H9 (cell line): ENCODE measurements at regions not wholly inside any gene's neighbourhood (a gene's known extent, or its start where the extent isn't known, plus 50 kb on each side); places are given as distances from the start of the nearest gene placed in this dataset.

Experiments used
- DNase-seq: peaks from one replicate; pipeline ENCODE4 v3.0.0-alpha.2; 2017
- H2AFZ ChIP-seq: one replicate; pipeline ENCODE4 v1.6.1; 2013; ENCODE audit warnings: mild to moderate bottlenecking, low read length, control low read depth, moderate library complexity
- H2AK5ac ChIP-seq: 2 replicates; pipeline ENCODE4 v1.6.1; 2013; ENCODE audit warnings: low read length, control low read depth, mixed read lengths; ENCODE audit not compliant: insufficient read length
- H2BK120ac ChIP-seq: one replicate; pipeline ENCODE4 v1.6.1; 2013; ENCODE audit warnings: low read depth, mild to moderate bottlenecking, low read length, control low read depth, inconsistent platforms; ENCODE audit not compliant: poor library complexity, severe bottlenecking
- H2BK12ac ChIP-seq: 2 replicates; pipeline ENCODE4 v1.6.1; 2013; ENCODE audit warnings: low read length, control low read depth, mixed read lengths, low read depth; ENCODE audit not compliant: insufficient read length
- H2BK15ac ChIP-seq: 2 replicates; pipeline ENCODE4 v1.6.1; 2013; ENCODE audit warnings: low read depth, low read length, control low read depth
- H2BK20ac ChIP-seq: one replicate; pipeline ENCODE4 v1.6.1; 2013; ENCODE audit warnings: low read depth, mild to moderate bottlenecking, low read length, control low read depth, inconsistent platforms; ENCODE audit not compliant: poor library complexity, severe bottlenecking
- H2BK5ac ChIP-seq: 2 replicates; pipeline ENCODE4 v1.6.1; 2013; ENCODE audit warnings: low read length, control low read depth, mixed read lengths; ENCODE audit not compliant: insufficient read length
- H3K14ac ChIP-seq: 2 replicates; pipeline ENCODE4 v1.6.1; 2013; ENCODE audit warnings: low read length, control low read depth; ENCODE audit not compliant: insufficient read depth
- H3K18ac ChIP-seq: 2 replicates; pipeline ENCODE4 v1.6.1; 2013; ENCODE audit warnings: low read depth, mild to moderate bottlenecking, mixed read lengths, low read length, control low read depth; ENCODE audit not compliant: insufficient read length
- H3K23ac ChIP-seq: 2 replicates; pipeline ENCODE4 v1.6.1; 2013; ENCODE audit warnings: low read length, control low read depth, mixed read lengths, low read depth; ENCODE audit not compliant: insufficient read length
- H3K23me2 ChIP-seq: 2 replicates; pipeline ENCODE4 v1.6.1; 2013; ENCODE audit warnings: low read depth, mild to moderate bottlenecking, mixed read lengths, low read length, control low read depth; ENCODE audit not compliant: insufficient read length, poor library complexity, severe bottlenecking
- H3K27ac ChIP-seq: 2 replicates; pipeline ENCODE4 v1.5.1; 2013; ENCODE audit warnings: low read length, control low read depth, mixed read lengths, low read depth; ENCODE audit not compliant: insufficient read length
- H3K27me3 ChIP-seq: 2 replicates; pipeline ENCODE4 v1.6.1; 2013; ENCODE audit warnings: low read length, control low read depth, inconsistent platforms; ENCODE audit not compliant: insufficient read depth
- H3K4ac ChIP-seq: 2 replicates; pipeline ENCODE4 v1.6.1; 2013; ENCODE audit warnings: low read depth, mild to moderate bottlenecking, control low read depth, inconsistent platforms, low read length, moderate library complexity
- H3K4me1 ChIP-seq: 2 replicates; pipeline ENCODE4 v1.6.1; 2013; ENCODE audit warnings: low read length, control low read depth, inconsistent platforms; ENCODE audit not compliant: insufficient read depth
- H3K4me2 ChIP-seq: 2 replicates; pipeline ENCODE4 v1.6.1; 2013; ENCODE audit warnings: low read length, control low read depth, mixed read lengths; ENCODE audit not compliant: insufficient read length, insufficient read depth
- H3K56ac ChIP-seq: 2 replicates; pipeline ENCODE4 v1.6.1; 2013; ENCODE audit warnings: low read depth, mild to moderate bottlenecking, mixed read lengths, low read length, control low read depth; ENCODE audit not compliant: insufficient read length
- H3K79me1 ChIP-seq: 2 replicates; pipeline ENCODE4 v1.6.1; 2013; ENCODE audit warnings: low read depth, mild to moderate bottlenecking, moderate library complexity, low read length, control low read depth, inconsistent platforms; ENCODE audit not compliant: insufficient read depth, poor library complexity, severe bottlenecking
- H3K79me2 ChIP-seq: 2 replicates; pipeline ENCODE4 v1.6.1; 2013; ENCODE audit warnings: low read length, control low read depth, inconsistent platforms; ENCODE audit not compliant: insufficient read depth
- H3K9ac ChIP-seq: 2 replicates; pipeline ENCODE4 v1.6.1; 2013; ENCODE audit warnings: low read length, control low read depth, mixed read lengths; ENCODE audit not compliant: insufficient read length; ENCODE audit errors: extremely low read depth
- H3K9me3 ChIP-seq: one replicate; pipeline ENCODE4 v1.6.1; 2013; ENCODE audit warnings: low read depth, low read length, inconsistent platforms; ENCODE audit not compliant: control insufficient read depth
- H3T11ph ChIP-seq: one replicate; pipeline ENCODE4 v1.6.1; 2013; ENCODE audit warnings: mild to moderate bottlenecking, low read length, control low read depth, inconsistent platforms
- H4K20me1 ChIP-seq: one replicate; pipeline ENCODE4 v1.6.1; 2013; ENCODE audit not compliant: control insufficient read depth, insufficient read length, insufficient read depth
- H4K5ac ChIP-seq: 2 replicates; pipeline ENCODE4 v1.6.1; 2013; ENCODE audit warnings: low read depth, mild to moderate bottlenecking, mixed read lengths, low read length, control low read depth; ENCODE audit not compliant: insufficient read length
- H4K8ac ChIP-seq: replicated peaks from 2 replicates; pipeline ENCODE4 v1.6.1; 2013; ENCODE audit warnings: low read length, control low read depth, mixed read lengths, low read depth; ENCODE audit not compliant: insufficient read length
- H4K91ac ChIP-seq: 2 replicates; pipeline ENCODE4 v1.6.1; 2013; ENCODE audit warnings: low read depth, mild to moderate bottlenecking, moderate library complexity, mixed read lengths, low read length, control low read depth; ENCODE audit not compliant: insufficient read length
- H3K27ac Mint-ChIP-seq, 3 experiments: 2 replicates in 2 of 3; 3 replicates in 1 of 3; pipeline ENCODE4 v1.8.0; 2020 to 2021; ENCODE audit warnings: mixed read lengths in 3 of 3, mild to moderate bottlenecking in 1 of 3, moderate library complexity in 1 of 3
- H3K27me3 Mint-ChIP-seq: 2 replicates; pipeline ENCODE4 v1.8.0; 2021; ENCODE audit warnings: low read depth, mild to moderate bottlenecking, moderate library complexity, mixed read lengths
- H3K36me3 Mint-ChIP-seq, 3 experiments: 2 replicates in 2 of 3; 3 replicates in 1 of 3; pipeline ENCODE4 v1.8.0; 2020 to 2021; ENCODE audit warnings: low read depth in 3 of 3, mixed read lengths in 3 of 3; ENCODE audit not compliant: insufficient read depth in 1 of 3
- H3K4me1 Mint-ChIP-seq, 2 experiments: 2 replicates each; pipeline ENCODE4 v1.8.0; 2020; ENCODE audit warnings: mixed read lengths in 2 of 2
- H3K4me3 Mint-ChIP-seq, 2 experiments: 2 replicates in 1 of 2; 3 replicates in 1 of 2; pipeline ENCODE4 v1.8.0; 2020 to 2021; ENCODE audit warnings: mild to moderate bottlenecking in 2 of 2, mixed read lengths in 2 of 2, moderate library complexity in 1 of 2
- H3K9me3 Mint-ChIP-seq, 2 experiments: 2 replicates in 1 of 2; 3 replicates in 1 of 2; pipeline ENCODE4 v1.8.0; 2020; ENCODE audit warnings: mild to moderate bottlenecking in 2 of 2, mixed read lengths in 2 of 2, moderate library complexity in 1 of 2
- WGBS: extraction: QIAGEN DNeasy Blood & Tissue Kit; methylation state at CpG from one replicate; pipeline ENCODE4 v1.1.7; 2013; ENCODE audit warnings: missing lambda C conversion rate, low lambda C conversion rate, mixed read lengths; ENCODE audit not compliant: insufficient read length; ENCODE audit errors: extremely low coverage; 5-methylcytosine and 5-hydroxymethylcytosine counted together
- TF ChIP-seq, protein P1 (sequence below): fragments of 200-600 bp; sonication (generic); conservative IDR thresholded peaks from 3 replicates; pipeline ENCODE4 v1.8.0; 2021; ENCODE audit warnings: antibody characterized with exemption, mild to moderate bottlenecking

DNA sequence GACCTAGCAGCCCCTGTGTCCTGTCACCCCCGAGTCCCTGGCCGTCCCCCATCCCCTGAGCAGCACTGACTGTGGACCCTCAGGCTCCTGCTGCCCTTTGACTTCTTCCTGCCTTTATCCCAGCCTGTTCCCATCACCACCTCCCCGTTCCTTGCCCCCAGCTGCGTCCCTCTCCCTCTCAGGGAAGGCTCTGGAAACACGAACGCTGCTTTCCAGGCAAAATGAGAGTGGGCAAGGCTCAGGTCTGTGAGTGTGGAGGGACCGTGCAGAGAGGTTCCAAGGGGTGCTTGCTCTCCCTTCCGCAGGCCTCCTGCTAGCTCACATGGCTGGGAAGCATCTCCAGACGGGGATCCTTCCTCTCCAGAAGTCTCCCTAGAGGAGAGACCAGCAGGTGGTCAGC, 501.8 kb upstream of the SALL3 start:
- Histone ChIP-seq H4K91ac (no peak overlapping the region), H2BK12ac (no peak overlapping the region), H4K8ac (no peak overlapping the region), H3T11ph (no peak overlapping the region), H3K18ac (no peak overlapping the region), H3K14ac (no peak overlapping the region; the same call in 1 of the 2 replicates), H3K9ac (no peak overlapping the region), H2BK20ac (no peak overlapping the region), H4K5ac (no peak overlapping the region), H3K4me2 (no peak overlapping the region), H3K27me3 (no peaks in the 10 kb centered on the region), H3K23ac (no peak overlapping the region), H3K23me2 (no peaks in the 10 kb centered on the region), H2AFZ (no peak overlapping the region), H3K79me1 (no peaks in the 10 kb centered on the region), H3K79me2 (no peaks in the 10 kb centered on the region), H3K56ac (no peak overlapping the region), H2AK5ac (no peak overlapping the region), H2BK120ac (no peak overlapping the region), H4K20me1 (no peaks in the 10 kb centered on the region), H3K4ac (no peak overlapping the region), H2BK5ac (no peak overlapping the region), H2BK15ac (no peak overlapping the region), H3K9me3 (no peaks in the 10 kb centered on the region), H3K4me1 (no peaks in the 10 kb centered on the region), H3K27ac (no peak overlapping the region)
- Mint-ChIP-seq H3K4me3 (no peak overlapping the region), H3K4me1 (no peaks in the 10 kb centered on the region), H3K36me3 (no peaks in the 10 kb centered on the region), H3K27ac (no peak overlapping the region), H3K9me3 (no peaks in the 10 kb centered on the region), H3K27me3 (no peaks in the 10 kb centered on the region; the same call in 1 of the 2 replicates)
- no CpG with 5 or more reads among the region's 9 CpGs for WGBS
- TF ChIP-seq, protein P1, sequence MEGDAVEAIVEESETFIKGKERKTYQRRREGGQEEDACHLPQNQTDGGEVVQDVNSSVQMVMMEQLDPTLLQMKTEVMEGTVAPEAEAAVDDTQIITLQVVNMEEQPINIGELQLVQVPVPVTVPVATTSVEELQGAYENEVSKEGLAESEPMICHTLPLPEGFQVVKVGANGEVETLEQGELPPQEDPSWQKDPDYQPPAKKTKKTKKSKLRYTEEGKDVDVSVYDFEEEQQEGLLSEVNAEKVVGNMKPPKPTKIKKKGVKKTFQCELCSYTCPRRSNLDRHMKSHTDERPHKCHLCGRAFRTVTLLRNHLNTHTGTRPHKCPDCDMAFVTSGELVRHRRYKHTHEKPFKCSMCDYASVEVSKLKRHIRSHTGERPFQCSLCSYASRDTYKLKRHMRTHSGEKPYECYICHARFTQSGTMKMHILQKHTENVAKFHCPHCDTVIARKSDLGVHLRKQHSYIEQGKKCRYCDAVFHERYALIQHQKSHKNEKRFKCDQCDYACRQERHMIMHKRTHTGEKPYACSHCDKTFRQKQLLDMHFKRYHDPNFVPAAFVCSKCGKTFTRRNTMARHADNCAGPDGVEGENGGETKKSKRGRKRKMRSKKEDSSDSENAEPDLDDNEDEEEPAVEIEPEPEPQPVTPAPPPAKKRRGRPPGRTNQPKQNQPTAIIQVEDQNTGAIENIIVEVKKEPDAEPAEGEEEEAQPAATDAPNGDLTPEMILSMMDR: no peak
- no peak for DNase-seq
